ENCODE measurements at regions not wholly inside any gene's neighbourhood (a gene's known extent, or its start where the extent isn't known, plus 50 kb on each side); places are given as distances from the start of the nearest gene placed in this dataset.

DNA sequence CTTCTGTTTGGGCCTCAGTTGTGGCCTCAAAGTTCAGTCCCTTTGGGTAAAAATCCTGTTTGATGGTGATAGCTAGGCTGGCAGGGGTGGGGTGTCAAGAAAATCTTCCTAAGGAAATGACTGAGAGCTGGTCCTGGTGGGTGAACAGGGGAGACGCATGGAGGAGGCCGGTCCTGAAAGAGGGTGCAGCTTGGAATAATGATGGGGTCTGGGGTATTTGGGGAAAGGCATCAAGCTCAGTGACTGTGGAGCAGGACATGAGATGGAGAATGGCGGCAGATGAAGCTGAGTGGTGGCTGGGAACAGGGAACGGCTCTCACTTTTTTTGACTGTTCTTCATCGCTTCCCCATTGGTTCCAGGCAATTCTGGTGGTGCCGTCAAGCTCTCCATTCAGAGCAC, 140.7 kb upstream of the PKDCC start:
- no peak for DNase-seq (ENCODE audit: low read depth in 1 of 2, low spot score in 1 of 2)
- peaks cover 2% of the 10 kb centered on the region for H3K27me3 ChIP-seq (ENCODE audit: insufficient read depth, poor library complexity, severe bottlenecking)
- no peak overlapping the region for H3K27ac ChIP-seq (replicated peaks)
- no peak overlapping the region for H3K4me3 ChIP-seq (replicated peaks; ENCODE audit: insufficient read depth, low read length)
- no peak for TF ChIP-seq SPI1 (IDR thresholded peaks at IDR 0.05; ENCODE audit: borderline replicate concordance, low read depth)
- no peak for TF ChIP-seq GABPA (IDR thresholded peaks at IDR 0.05; ENCODE audit: low read depth)
- TF ChIP-seq, protein P1, sequence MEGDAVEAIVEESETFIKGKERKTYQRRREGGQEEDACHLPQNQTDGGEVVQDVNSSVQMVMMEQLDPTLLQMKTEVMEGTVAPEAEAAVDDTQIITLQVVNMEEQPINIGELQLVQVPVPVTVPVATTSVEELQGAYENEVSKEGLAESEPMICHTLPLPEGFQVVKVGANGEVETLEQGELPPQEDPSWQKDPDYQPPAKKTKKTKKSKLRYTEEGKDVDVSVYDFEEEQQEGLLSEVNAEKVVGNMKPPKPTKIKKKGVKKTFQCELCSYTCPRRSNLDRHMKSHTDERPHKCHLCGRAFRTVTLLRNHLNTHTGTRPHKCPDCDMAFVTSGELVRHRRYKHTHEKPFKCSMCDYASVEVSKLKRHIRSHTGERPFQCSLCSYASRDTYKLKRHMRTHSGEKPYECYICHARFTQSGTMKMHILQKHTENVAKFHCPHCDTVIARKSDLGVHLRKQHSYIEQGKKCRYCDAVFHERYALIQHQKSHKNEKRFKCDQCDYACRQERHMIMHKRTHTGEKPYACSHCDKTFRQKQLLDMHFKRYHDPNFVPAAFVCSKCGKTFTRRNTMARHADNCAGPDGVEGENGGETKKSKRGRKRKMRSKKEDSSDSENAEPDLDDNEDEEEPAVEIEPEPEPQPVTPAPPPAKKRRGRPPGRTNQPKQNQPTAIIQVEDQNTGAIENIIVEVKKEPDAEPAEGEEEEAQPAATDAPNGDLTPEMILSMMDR (IDR thresholded peaks at IDR 0.05; ENCODE audit: insufficient read depth, low read length), result no peak
- TF ChIP-seq, protein P2, sequence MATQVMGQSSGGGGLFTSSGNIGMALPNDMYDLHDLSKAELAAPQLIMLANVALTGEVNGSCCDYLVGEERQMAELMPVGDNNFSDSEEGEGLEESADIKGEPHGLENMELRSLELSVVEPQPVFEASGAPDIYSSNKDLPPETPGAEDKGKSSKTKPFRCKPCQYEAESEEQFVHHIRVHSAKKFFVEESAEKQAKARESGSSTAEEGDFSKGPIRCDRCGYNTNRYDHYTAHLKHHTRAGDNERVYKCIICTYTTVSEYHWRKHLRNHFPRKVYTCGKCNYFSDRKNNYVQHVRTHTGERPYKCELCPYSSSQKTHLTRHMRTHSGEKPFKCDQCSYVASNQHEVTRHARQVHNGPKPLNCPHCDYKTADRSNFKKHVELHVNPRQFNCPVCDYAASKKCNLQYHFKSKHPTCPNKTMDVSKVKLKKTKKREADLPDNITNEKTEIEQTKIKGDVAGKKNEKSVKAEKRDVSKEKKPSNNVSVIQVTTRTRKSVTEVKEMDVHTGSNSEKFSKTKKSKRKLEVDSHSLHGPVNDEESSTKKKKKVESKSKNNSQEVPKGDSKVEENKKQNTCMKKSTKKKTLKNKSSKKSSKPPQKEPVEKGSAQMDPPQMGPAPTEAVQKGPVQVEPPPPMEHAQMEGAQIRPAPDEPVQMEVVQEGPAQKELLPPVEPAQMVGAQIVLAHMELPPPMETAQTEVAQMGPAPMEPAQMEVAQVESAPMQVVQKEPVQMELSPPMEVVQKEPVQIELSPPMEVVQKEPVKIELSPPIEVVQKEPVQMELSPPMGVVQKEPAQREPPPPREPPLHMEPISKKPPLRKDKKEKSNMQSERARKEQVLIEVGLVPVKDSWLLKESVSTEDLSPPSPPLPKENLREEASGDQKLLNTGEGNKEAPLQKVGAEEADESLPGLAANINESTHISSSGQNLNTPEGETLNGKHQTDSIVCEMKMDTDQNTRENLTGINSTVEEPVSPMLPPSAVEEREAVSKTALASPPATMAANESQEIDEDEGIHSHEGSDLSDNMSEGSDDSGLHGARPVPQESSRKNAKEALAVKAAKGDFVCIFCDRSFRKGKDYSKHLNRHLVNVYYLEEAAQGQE (IDR thresholded peaks at IDR 0.05; ENCODE audit: insufficient replicate concordance, low read depth), result no peak
- no peak for TF ChIP-seq POLR2AphosphoS5 (IDR thresholded peaks at IDR 0.05; ENCODE audit: low read depth)

DNA sequence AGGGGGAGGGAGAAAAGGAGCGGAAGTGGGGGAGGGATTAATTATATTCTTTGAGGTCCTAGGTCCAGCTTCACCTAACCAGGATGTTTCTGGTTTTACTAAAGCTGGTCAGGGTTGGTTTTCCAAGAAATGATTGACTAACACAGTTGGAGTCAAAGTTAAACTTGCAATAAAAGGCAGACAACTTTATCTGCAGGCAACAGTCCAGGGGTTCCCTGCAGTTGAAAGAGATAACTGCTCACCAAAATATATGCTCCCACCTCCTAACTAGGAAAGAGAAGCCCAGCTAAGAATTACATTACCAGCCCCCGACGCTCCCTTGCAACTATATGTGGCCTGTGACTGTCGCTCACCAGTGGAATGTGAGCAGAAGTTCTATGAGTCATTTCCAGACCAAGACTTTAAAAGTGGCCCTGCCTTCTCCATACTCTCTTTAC, 140.0 kb upstream of the PKDCC start:
- no peak for DNase-seq (ENCODE audit: low read depth in 1 of 2, low spot score in 1 of 2)
- no peak overlapping the region for H3K4me3 ChIP-seq (replicated peaks; ENCODE audit: insufficient read depth, low read length)
- TF ChIP-seq, protein P1 (IDR thresholded peaks at IDR 0.05; ENCODE audit: insufficient read depth, low read length), result no peak
- H3K27ac ChIP-seq (replicated peaks), result no peak overlapping the region
- H3K27me3 ChIP-seq (ENCODE audit: insufficient read depth, poor library complexity, severe bottlenecking), result peaks cover 2% of the 10 kb centered on the region

DNA sequence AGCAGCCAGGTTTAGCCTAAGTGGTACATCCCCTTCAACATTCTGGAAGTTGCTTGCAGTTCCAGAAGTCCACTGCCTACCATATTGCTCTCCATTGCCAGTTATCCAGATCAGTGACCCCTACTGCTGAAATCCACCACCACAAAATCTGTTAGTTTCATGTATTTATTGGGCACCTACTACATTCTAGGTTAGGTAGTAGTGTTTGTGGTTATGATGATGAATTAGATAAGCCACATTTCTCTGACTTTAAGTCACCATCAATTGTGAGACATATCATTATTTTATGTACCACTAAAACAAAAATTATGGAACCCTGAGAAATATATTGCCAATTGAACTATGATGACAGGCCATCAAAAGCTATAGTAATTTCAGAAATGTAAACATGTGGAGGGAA, 139.5 kb upstream of the PKDCC start:
- DNase-seq (ENCODE audit: low read depth in 1 of 2, low spot score in 1 of 2), result no peak
- TF ChIP-seq, protein P2 (IDR thresholded peaks at IDR 0.05; ENCODE audit: insufficient replicate concordance, low read depth), result no peak
- TF ChIP-seq SPI1 (IDR thresholded peaks at IDR 0.05; ENCODE audit: borderline replicate concordance, low read depth) (no peak), POLR2AphosphoS5 (IDR thresholded peaks at IDR 0.05; ENCODE audit: low read depth) (no peak), GABPA (IDR thresholded peaks at IDR 0.05; ENCODE audit: low read depth) (no peak)
- TF ChIP-seq, protein P1 (IDR thresholded peaks at IDR 0.05; ENCODE audit: insufficient read depth, low read length), result no peak

DNA sequence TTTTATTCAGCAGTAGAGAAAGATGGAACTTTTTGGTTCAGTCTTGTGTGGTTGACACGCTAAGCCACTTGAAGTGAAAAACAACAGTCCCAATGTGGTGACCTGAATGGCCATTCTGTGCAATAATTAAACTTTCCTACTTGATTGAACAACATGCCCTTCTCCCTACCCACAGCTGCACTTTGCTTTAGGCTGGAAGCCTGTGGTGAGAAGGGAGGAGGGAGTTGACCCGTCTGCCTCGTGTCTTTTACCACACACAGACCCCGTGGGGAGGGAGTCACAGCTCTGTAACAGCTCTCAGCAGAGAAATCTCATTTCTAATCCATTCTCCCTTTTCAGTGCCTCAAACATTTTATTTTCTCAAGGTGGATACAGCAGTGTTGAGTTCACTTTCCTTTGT, 138.2 kb upstream of the PKDCC start:
- Histone ChIP-seq H3K4me3 (replicated peaks; ENCODE audit: insufficient read depth, low read length) (no peak overlapping the region), H3K27me3 (ENCODE audit: insufficient read depth, poor library complexity, severe bottlenecking) (peaks cover 2% of the 10 kb centered on the region), H3K27ac (replicated peaks) (no peak overlapping the region)
- no peak for DNase-seq (ENCODE audit: low read depth in 1 of 2, low spot score in 1 of 2)
- no peak for TF ChIP-seq POLR2AphosphoS5 (IDR thresholded peaks at IDR 0.05; ENCODE audit: low read depth)
- TF ChIP-seq, protein P2 (IDR thresholded peaks at IDR 0.05; ENCODE audit: insufficient replicate concordance, low read depth), result no peak
- TF ChIP-seq, protein P1 (IDR thresholded peaks at IDR 0.05; ENCODE audit: insufficient read depth, low read length), result no peak
- no peak for TF ChIP-seq SPI1 (IDR thresholded peaks at IDR 0.05; ENCODE audit: borderline replicate concordance, low read depth)
- TF ChIP-seq GABPA (IDR thresholded peaks at IDR 0.05; ENCODE audit: low read depth), result no peak

More for the DNA sequence above, 139.5 kb upstream of the PKDCC start:
- peaks cover 2% of the 10 kb centered on the region for H3K27me3 ChIP-seq (ENCODE audit: insufficient read depth, poor library complexity, severe bottlenecking)
- no peak overlapping the region for H3K27ac ChIP-seq (replicated peaks)
- H3K4me3 ChIP-seq (replicated peaks; ENCODE audit: insufficient read depth, low read length), result no peak overlapping the region

Measured in HL-60 (cell line).